Natural killer cell (primary cell): ENCODE measurements at regions not wholly inside any gene's neighbourhood (a gene's known extent, or its start where the extent isn't known, plus 50 kb on each side); places are given as distances from the start of the nearest gene placed in this dataset.

ENCODE experiments used
- ATAC-seq, 3 donors: fragments of 150-1000 bp in 2 of 3; fragments of 200-7000 bp in 1 of 3; cut with Tn5 transposase; 1 replicate in 1 of 3; 2 replicates in 2 of 3; pipeline ENCODE4 v1.10.0; 2021; ENCODE audit warnings: mild to moderate bottlenecking in 2 of 3, moderate library complexity in 2 of 3
- DNase-seq, 2 donors: peaks; one replicate each; pipeline versions ENCODE4 v3.0.0 to v3.0.0-alpha.2; 2013 to 2021; ENCODE audit warnings: mixed read lengths in 1 of 2
- H3K27ac ChIP-seq: one replicate; pipeline ENCODE4 v1.5.1; 2013; ENCODE audit warnings: mild to moderate bottlenecking, low read length
- H3K27me3 ChIP-seq: one replicate; pipeline ENCODE4 v1.6.1; 2013; ENCODE audit warnings: low read length; ENCODE audit not compliant: control insufficient read depth, insufficient read depth
- H3K36me3 ChIP-seq: one replicate; pipeline ENCODE4 v1.6.1; 2013; ENCODE audit warnings: low read length; ENCODE audit not compliant: control insufficient read depth, insufficient read depth
- H3K4me1 ChIP-seq: one replicate; pipeline ENCODE4 v1.6.1; 2013; ENCODE audit warnings: low read length; ENCODE audit not compliant: control insufficient read depth, insufficient read depth
- H3K4me3 ChIP-seq: one replicate; pipeline ENCODE4 v1.5.1; 2013; ENCODE audit warnings: low read length
- H3K9me3 ChIP-seq: one replicate; pipeline ENCODE4 v1.6.1; 2013; ENCODE audit warnings: low read length; ENCODE audit not compliant: control insufficient read depth, insufficient read depth
- H3K27ac Mint-ChIP-seq, 2 donors: one replicate each; pipeline ENCODE4 v1.8.0; 2022; ENCODE audit warnings: mild to moderate bottlenecking in 2 of 2, mixed read lengths in 2 of 2, moderate library complexity in 1 of 2
- H3K27me3 Mint-ChIP-seq, 2 donors: one replicate each; pipeline ENCODE4 v1.8.0; 2022; ENCODE audit warnings: low read depth in 2 of 2, mixed read lengths in 2 of 2
- H3K36me3 Mint-ChIP-seq: one replicate; pipeline ENCODE4 v1.8.0; 2022; ENCODE audit warnings: mixed read lengths
- H3K4me1 Mint-ChIP-seq, 2 donors: one replicate each; pipeline ENCODE4 v1.8.0; 2022; ENCODE audit warnings: mixed read lengths in 2 of 2
- H3K4me3 Mint-ChIP-seq: one replicate; pipeline ENCODE4 v1.8.0; 2022; ENCODE audit warnings: mild to moderate bottlenecking, moderate library complexity, mixed read lengths
- H3K9me3 Mint-ChIP-seq, 2 donors: one replicate each; pipeline ENCODE4 v1.8.0; 2022; ENCODE audit warnings: mixed read lengths in 2 of 2
- WGBS: methylation state at CpG from one replicate; pipeline ENCODE4 v1.1.7; 2013; ENCODE audit warnings: missing lambda C conversion rate; ENCODE audit not compliant: insufficient coverage; 5-methylcytosine and 5-hydroxymethylcytosine counted together
- intact Hi-C: fragments of 100-400 bp; cut with micrococcal nuclease; formaldehyde crosslinking; loops from one replicate; pipeline ENCODE4 v1.14.2; 2022
- TF ChIP-seq, protein P1 (sequence below): fragments of 200-600 bp; IDR thresholded peaks from one replicate; pipeline ENCODE4 v1.8.0; 2022; ENCODE audit warnings: antibody characterized with exemption

- TF ChIP-seq, protein P1, sequence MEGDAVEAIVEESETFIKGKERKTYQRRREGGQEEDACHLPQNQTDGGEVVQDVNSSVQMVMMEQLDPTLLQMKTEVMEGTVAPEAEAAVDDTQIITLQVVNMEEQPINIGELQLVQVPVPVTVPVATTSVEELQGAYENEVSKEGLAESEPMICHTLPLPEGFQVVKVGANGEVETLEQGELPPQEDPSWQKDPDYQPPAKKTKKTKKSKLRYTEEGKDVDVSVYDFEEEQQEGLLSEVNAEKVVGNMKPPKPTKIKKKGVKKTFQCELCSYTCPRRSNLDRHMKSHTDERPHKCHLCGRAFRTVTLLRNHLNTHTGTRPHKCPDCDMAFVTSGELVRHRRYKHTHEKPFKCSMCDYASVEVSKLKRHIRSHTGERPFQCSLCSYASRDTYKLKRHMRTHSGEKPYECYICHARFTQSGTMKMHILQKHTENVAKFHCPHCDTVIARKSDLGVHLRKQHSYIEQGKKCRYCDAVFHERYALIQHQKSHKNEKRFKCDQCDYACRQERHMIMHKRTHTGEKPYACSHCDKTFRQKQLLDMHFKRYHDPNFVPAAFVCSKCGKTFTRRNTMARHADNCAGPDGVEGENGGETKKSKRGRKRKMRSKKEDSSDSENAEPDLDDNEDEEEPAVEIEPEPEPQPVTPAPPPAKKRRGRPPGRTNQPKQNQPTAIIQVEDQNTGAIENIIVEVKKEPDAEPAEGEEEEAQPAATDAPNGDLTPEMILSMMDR: no peak
- Mint-ChIP-seq H3K4me3 (no peak overlapping the region), H3K4me1 (peaks cover 16 to 17% of the 10 kb centered on the region in 2 donors), H3K36me3 (no peaks in the 10 kb centered on the region), H3K27me3 (no peaks in the 10 kb centered on the region), H3K9me3 (no peaks in the 10 kb centered on the region), H3K27ac (peak overlapping the region; percentile 6 to 55)
- Histone ChIP-seq H3K36me3 (no peaks in the 10 kb centered on the region), H3K9me3 (no peaks in the 10 kb centered on the region), H3K4me3 (no peak overlapping the region), H3K27ac (peak overlapping the region; percentile 2), H3K27me3 (no peaks in the 10 kb centered on the region), H3K4me1 (peaks cover 12% of the 10 kb centered on the region)
- no peak for DNase-seq
- intact Hi-C loops: no loop called here
- 33% methylated on average over 1 of the region's 4 CpGs for WGBS
- no peak for ATAC-seq
Observed at GRCh38 chr12:93244514-93245077, 133.1 kb upstream of the NUDT4 start.

- H3K4me3 ChIP-seq: no peak overlapping the region
- H3K27ac ChIP-seq: no peak overlapping the region
- no peaks in the 10 kb centered on the region for H3K27me3 Mint-ChIP-seq
- intact Hi-C loops: no loop called here
- H3K36me3 Mint-ChIP-seq: no peaks in the 10 kb centered on the region
- ATAC-seq: peak in 2 of 3 donors; percentile 33 to 50
- H3K9me3 Mint-ChIP-seq: no peaks in the 10 kb centered on the region
- TF ChIP-seq, protein P1: no peak
- H3K4me3 Mint-ChIP-seq: no peak overlapping the region
- no peaks in the 10 kb centered on the region for H3K36me3 ChIP-seq
- peaks cover 20 to 22% of the 10 kb centered on the region in 2 donors for H3K4me1 Mint-ChIP-seq
- H3K27me3 ChIP-seq: no peaks in the 10 kb centered on the region
- 64% methylated on average over 5 of the region's 5 CpGs for WGBS
- no peak overlapping the region for H3K27ac Mint-ChIP-seq
- peaks cover 12% of the 10 kb centered on the region for H3K4me1 ChIP-seq
- no peaks in the 10 kb centered on the region for H3K9me3 ChIP-seq
- DNase-seq: peak in 1 of 2 donors; percentile 65
Observed at GRCh38 chr12:93245543-93245942, 132.2 kb upstream of the NUDT4 start.

DNA sequence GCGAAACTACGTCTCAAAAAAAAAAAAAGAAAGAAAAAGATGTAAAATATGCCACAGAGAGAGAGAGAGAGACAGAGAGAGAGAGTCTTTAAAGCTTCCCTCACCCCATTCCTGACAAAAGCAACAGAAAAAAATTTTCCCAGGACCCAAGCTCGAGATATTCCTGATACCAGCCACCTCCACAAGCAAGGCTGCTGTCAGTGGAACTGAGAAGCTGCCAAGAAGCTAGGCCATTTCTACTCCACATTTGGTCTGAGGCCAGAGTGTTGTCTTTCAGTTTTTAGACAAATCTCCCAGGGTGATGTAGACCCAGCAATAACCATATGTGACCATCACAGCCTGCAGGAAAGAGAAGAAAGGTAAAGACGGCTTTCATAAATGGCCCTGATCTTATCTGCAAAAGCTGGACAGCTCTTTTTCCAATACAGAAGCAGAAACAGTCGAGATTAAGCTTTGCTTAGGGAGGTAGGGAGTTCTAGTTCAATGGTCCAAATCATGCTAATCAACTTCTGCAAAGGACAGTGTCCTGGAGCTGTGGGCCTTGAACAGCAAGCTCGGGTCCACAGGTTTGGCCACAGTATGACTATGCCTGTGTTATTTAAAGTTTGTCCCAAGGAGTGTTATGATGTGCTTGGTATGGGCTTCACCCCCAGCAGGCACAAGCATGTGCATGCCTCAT is 130.3 kb upstream of the NUDT4 start:
- no peak for ATAC-seq
- Histone ChIP-seq H3K36me3 (no peaks in the 10 kb centered on the region), H3K4me3 (no peak overlapping the region), H3K4me1 (peaks cover 12% of the 10 kb centered on the region), H3K9me3 (no peaks in the 10 kb centered on the region), H3K27me3 (no peaks in the 10 kb centered on the region), H3K27ac (no peak overlapping the region)
- Mint-ChIP-seq H3K27ac (peak overlapping the region in 1 of 2 donors; percentile 16), H3K4me1 (peaks cover 20 to 22% of the 10 kb centered on the region in 2 donors), H3K36me3 (no peaks in the 10 kb centered on the region), H3K9me3 (no peaks in the 10 kb centered on the region), H3K4me3 (no peak overlapping the region), H3K27me3 (no peaks in the 10 kb centered on the region)
- TF ChIP-seq, protein P1: no peak
- intact Hi-C loops: no loop called here
- no peak for DNase-seq
- WGBS: 65% methylated on average over 6 of the region's 6 CpGs

DNA sequence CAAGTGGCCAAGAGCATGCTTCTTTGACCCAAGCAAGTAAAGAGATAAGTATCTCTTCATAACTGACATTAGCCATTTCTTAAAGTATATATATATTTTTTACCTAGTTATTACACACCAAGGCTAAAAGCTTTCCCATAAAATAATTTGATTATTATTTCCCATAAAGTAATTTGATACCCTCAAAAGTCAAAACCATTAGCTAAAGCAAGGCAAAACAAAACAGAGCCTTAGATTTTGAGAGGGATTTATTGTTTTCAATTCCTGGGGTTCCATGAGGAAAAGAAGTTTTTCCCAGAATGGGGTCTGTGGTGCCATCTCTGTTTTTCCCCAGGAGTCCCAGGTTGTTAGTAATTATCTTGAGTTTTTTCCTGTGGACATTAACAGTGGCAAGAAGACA is 125.5 kb upstream of the NUDT4 start:
- Histone ChIP-seq H3K9me3 (peaks cover 8% of the 10 kb centered on the region), H3K27me3 (no peaks in the 10 kb centered on the region), H3K4me1 (peaks cover 4% of the 10 kb centered on the region), H3K27ac (no peak overlapping the region), H3K4me3 (no peak overlapping the region), H3K36me3 (no peaks in the 10 kb centered on the region)
- DNase-seq (no peak), ATAC-seq (no peak)
- Mint-ChIP-seq H3K36me3 (no peaks in the 10 kb centered on the region), H3K9me3 (no peaks in the 10 kb centered on the region), H3K4me3 (no peak overlapping the region), H3K4me1 (peaks cover 13 to 14% of the 10 kb centered on the region in 2 donors), H3K27me3 (no peaks in the 10 kb centered on the region), H3K27ac (no peak overlapping the region)
- TF ChIP-seq, protein P1: no peak
- intact Hi-C loops: no loop called here
